Fibroblast of the conjunctiva (primary cell): ENCODE measurements at regions not wholly inside any gene's neighbourhood (a gene's known extent, or its start where the extent isn't known, plus 50 kb on each side); places are given as distances from the start of the nearest gene placed in this dataset.

Experiments used
- DNase-seq: peaks from one replicate; pipeline ENCODE4 v3.0.0-alpha.2; 2010; ENCODE audit warnings: low read depth

DNA sequence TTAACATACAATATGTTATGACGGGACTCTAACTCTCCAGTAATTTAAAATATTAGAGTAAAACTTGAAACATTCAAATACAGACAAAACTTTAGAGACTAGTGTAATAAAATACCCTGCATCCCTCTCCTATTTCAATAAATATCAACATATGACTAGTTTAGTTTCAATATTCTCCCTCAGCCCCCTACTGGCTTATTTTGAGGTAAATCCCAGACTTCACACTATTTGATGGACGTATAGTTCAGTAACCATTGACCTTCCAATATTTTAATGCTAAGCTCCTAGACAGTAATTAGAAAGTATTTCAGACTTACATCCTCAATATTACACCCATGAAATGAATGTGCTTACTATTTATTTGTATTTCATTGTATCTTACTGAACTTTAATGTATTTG is 180.7 kb upstream of the STARD13 start:
- DNase-seq, result no peak

DNA sequence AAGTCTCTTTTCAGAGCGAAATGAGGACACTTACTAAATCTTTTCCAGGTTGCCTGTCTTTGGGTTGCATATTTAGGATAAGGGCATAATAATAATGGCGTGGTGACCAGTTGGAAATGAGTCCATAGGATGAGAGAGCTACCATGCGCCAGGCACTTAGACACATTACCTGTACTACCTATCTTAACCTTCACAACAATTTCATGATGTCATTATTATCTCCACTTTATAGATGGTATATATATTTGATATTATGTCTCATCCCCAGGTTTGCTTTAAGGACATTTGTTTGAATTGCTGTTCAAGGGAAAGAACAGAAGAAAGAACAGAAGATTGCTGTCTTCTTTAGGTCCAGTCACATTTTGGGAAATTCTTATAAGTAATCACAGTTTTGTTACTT is 182.0 kb upstream of the STARD13 start:
- no peak for DNase-seq

DNA sequence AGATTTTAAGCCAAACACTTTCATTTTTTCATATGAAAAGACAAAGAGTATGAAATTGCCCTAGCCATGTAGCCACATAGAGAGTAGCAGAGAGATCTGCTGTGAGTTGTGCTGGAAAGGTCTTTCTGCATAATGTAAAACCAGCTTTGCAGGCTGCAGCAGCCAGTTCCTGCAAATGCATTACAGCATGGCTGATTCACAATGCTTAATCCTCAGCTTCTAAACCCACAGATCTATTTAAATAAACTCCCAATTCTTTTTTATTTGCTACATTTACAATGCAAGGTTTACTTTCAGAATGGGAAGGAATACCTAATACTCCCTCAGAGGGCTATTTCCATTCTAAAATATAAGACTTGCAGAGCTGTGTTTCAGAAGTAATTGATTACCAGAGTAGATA is 185.6 kb upstream of the STARD13 start:
- no peak for DNase-seq

DNA sequence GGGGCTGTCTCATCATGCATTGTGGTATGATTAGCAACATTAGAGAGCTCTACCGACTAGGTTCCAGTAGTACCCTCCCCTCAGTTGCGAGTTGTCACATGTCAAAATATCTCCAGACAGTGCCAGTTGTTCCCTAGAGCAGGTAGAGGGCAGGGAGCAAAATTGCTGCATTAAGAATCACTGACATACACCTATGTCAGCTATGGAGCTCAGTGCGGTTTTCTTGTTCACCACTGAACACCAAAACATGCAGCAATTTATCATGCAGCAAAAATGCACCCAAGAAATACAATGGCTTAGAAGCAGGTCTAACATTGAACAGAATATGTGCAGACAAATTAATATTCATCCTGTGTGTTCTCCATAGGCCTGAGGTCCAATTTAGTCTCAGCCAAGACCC is 186.9 kb upstream of the STARD13 start:
- DNase-seq, result no peak

DNA sequence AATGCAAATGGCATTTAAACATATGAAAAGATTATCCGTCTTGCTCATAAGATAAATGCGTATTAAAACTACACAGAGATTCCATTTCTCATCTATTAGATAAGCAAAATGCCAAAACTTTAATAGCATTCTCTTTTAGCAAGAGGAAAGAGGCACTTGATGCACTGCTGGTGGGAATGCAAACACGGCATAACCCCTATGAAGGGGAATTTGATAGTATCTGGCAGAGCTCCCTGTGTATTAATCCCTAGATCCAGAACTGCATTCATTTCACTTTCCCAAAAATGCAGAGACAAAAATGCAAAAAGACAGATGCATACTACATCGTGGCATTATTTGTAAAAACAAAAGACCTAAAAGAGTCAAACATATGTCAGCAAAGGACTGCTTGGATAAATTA is 193.6 kb upstream of the STARD13 start:
- DNase-seq, result no peak

DNA sequence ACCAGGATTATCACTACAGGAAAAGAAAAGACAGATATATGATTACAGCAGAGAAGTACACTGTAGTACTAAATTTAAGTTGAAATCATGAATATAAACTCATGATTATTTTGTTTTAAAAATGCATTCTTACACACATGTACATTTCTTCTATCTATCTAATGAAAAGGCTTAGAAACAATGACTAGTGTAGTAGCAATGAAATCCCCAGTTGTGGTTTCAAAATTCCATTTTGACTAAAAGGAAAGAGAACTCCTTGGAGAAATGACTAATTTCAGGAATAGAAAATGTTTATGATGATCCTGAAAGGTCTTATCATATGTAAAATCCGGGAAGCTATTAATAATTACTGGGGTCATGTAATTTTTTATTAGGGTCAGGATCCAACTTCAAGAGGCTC is 195.0 kb upstream of the STARD13 start:
- DNase-seq, result no peak

DNA sequence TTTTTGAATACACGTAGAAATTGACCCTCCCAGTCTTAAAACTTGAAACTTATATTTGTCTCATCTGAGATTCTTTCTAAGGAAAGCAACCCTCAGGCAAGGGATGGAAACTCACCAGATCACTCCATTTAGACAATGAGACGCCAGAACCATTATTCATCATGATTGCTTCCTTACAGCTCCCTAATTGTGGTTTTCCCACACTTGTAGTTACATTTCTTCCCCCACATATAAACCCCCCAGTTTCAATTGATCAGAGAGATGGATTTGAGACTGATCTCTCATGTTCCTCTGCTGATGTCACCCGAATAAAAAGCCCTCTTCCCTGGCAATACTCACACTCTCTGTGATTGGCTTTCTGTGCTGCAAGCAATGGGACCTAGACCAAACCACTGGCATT is 197.9 kb upstream of the STARD13 start:
- DNase-seq, result no peak

DNA sequence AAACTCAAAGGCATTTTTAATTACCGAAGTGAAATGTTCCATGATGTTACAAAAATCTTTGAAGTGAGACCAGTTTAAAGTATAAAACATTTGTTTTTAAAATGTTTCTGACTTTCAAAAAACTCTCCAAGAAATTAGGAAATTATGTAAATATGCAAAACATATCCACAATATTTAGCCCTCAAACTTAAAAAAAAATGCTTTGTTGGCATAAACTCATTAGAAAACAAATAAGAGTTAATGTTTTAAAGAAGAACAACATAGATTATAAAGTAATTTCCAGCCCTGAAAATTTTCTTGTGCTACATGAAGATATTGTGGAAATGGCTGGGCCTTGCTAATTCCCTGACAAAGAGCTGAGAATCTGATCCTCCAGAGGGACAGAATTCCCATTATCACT is 199.7 kb upstream of the STARD13 start:
- no peak for DNase-seq

DNA sequence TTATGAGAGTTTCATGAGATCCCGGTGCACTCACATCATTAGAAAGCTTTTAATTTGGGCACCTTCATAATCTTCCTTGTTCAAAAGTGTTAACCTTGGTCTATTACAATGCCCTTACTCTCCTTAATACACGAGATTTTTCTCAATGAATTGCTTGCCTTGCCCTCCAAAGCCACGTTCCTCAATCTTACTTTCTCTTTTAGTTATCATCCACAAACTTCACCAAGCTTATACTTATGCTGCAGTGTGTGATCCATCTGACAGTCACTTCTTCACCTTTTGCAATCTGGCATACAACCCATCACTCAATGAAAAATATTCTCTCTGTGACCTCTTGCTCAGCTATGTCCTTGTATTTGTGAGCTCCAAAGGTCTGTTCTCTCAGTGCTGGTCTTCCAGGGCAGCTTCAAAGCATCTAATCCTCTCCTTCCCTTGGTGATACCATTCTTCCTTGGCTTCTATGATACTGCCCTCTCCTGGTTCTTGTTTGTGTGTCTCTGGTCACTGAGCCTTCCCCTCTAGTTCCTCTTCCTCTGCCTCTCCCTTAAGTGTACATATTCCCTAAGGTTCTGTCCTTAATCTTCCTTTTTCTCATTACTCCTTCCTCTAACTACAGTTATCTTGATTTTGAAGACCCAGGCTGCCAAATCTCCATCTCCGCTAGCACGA is 202.2 kb upstream of the STARD13 start:
- DNase-seq, result peak; percentile 14

DNA sequence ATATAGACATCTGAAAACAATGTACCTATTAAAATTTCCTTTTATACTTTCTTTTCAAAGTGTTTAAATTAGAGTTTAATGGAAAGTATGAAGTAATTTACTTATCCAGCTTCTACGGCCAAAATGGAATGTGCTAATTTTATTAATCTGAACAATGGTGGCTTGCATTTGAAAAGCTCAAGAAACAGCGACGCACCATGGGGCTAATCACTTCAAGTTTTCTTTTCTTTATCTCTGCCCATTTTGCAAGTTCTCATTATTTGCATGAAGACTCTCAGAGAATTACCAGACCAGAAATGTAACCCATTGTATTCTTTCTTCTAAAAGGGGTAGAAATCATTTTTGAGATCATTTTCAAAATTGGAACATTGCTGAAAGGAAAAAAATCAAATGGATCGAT is 204.0 kb upstream of the STARD13 start:
- no peak for DNase-seq

DNA sequence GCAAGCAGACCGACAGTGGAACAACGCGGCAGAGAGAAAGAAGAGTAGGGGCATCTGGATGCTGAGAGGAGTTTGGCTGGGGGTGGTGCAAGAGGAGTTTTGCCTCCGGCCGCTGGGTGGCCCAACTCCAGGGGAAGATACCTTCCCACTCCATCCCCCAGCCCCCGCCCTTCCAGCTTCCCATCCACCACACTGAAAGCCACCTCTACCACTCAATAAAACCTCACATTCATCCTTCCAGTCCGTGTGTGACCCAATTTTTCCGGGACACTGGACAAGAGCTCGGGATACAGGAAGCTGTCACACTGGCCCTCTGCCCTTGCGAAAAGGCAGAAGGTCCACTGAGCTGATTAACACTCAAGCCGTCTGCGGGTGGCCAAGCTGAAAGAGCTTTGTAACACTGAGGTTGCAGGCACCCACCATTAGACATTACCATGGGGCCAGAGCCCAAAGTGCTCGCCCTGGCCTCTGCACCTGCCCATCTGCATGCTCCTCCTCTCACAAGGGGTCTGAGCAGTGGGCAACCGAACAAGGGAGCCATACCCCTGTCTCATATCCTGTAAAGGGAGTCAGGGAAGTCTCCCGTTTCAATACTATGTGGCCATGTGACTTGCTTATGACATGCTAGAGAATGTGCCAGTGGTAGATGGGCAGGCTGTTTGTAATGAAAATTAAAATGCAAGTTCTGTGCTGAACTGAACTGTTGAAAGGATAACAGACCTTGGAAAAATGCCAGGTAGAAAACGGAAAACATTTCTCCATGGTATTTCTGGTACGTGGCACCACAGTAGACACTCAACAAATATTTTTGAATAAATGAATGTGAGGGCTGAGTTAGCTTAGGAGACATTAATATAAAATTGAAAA is 205.1 kb upstream of the STARD13 start:
- no peak for DNase-seq

DNA sequence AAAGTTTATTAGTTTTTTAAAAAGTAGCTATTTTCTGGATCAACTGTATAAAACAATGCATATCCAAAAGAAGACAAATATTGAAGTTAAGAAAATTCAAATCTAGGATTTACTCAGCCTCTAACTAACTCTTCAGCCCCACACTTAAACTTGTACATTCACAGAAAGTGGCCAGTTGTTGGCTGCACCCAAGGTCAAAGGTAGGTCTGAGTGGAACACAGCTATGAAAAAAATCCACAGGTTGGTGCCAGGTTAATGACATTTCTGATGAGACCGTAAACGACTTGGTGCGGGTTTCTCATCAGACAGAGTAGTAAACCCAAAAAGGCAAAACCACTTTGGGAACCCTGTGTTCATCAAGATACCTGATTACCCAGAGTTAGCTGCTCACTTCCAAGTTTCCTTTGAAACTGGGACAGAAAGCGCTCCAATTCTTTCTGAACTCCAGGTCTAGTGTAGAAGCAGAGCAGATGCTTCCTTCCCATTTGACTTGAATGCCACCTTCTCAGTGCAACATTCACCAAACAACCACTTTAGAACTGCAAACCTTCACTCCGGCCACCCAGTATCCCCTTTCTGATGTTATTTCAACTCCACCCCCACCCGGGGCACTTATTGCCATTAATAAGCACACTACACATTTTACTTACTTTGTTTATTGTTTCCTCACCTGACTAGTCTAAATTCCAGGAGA is 208.3 kb upstream of the STARD13 start:
- DNase-seq, result no peak

DNA sequence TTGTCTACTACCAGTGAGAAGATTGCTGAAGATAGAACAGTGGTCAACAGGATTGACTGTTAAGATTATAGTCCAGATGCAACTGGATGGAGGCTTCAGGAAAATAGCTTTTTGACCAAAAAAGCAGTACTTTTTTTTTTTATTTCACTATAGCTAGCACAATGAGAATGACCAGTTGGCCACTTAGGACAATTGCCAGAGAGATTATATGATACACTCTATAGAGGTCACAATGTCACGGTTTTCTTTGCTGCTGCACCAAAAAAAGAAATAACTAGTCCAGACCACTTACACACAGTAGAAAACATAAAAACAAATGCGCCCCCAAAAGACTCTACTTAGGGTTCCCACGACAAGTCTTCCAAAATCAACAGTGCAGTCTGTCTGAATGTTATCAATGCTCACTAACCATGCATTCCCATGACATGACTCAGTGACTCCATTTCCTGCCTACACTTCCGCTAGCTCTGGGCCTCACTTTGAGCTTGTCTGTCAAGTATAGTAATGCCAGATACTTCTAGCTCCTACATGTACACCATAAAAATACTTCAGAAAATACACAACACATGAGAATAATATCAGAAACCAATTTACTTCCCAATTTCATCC is 209.1 kb upstream of the STARD13 start:
- peak; percentile 43 for DNase-seq

DNA sequence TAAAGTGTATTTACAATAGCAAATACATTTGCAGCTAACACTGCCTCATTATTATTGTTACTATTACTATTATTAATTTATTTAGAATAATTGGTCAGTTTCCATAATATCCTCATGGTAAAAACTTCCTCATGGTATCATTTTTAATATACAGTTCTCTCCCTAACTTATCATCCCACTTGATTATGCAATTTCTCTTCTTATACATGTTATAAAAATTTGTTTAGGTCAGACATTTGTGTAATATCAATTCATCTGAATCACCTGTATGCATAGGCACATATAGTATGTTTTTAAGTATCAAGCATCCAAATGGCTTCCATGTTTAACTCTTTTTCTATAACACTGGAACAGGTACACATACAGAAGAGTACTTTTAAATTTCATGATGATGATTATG is 210.8 kb upstream of the STARD13 start:
- DNase-seq, result no peak

DNA sequence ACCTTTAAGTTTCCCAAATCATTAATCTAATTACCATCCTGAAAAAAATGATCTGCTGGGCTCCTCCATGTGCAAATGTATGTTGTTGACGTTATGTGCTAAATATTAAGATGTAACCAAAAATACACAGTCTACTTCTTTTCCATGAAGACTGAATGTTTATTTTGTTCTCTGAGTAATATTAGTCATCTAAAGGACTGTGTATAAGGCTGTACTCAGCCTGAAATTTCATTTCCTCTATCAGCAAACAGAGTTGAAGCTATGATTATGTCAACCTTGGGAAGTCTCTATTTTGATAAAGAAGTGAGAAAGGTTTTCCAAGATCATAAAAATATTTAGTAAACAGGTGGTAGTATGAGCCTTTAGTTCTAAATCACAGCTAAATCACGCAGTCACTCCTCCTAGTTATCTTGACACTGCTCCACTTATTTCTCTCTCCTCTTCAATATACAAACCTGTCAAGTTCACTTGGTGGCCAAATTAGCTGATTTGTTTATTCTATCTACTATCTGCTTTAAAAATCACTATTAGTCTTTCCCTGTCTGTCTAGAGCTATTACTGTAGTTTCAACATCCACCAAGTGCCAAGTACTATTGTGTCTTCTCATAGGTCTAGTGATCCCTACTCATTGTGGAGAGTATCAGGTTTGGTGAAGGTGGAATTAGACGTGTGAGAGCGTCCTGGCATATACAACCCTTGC is 211.7 kb upstream of the STARD13 start:
- no peak for DNase-seq

DNA sequence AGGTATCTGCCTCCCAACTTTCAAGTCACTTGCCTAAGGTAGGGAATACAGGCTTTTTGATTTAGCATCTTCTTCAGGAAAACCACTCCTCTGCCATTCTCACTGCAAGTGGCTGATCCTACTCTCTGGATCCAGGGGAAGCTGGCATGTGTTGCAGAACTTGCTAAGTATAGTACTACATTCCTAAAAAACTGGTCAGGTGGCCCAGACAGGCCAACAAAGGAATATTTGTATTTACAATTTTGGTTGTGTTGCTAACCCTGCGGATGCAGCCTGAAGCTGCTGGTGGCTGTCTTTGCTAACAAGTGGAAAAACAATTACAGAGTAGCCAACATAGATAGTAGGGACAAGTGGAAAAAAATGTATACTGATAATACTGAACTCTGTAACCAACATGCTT is 222.5 kb upstream of the STARD13 start:
- DNase-seq, result no peak

DNA sequence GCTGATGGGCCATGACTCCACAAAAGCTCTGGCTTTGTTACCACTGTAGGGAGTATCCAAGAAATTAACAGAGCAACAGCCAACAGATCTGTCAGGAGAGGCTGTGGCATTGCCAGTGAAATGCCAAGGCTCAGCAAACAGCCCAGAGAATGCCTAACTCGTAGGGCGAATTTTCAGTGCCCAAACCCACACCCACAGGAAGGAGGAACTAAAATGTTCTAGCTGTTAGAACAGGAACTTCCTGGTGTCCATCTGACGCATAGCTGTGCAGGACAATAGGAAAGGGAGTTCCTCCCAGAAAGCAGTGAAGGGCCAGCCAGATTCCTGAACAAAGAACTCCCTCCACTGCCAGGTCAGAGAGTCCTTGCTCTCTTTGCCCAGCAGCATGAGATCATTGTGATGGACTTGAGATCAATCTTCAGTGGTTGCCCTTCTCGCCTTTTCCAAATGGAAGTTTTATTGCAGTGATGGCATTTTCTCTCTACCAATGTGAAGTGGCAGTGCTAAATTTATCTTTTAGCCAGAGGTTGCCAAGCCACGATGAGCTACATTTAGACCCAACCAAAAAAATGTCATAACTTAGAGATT is 224.2 kb upstream of the STARD13 start:
- DNase-seq, result no peak

DNA sequence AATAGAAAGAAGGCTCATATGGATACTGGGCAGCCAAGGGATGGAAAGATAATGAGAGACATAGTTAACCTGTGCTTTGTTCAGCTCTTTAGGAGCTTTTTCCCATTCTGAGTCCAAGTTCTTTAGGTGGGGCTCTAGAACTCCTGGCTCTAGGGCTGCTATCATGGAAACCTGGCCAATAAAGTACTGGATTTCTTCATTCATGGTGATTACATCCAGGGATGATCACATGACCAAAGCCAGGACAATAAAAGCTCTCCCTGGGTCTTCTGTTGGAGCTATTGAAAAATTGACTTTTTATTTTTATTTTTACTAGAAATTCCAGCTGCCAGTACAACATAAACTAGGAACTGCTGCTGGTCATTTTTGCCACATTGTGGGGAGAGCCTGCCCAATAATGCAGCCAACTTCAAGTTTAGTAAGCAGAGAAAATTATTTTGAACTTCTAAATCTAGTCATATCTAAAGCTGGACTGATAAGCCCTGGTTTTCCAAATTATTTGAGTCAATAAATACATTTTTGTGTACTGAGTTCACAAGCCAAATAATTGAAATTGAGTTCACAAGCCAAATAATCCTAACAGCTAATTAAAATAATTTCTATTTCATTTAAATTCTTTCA is 224.9 kb upstream of the STARD13 start:
- no peak for DNase-seq

DNA sequence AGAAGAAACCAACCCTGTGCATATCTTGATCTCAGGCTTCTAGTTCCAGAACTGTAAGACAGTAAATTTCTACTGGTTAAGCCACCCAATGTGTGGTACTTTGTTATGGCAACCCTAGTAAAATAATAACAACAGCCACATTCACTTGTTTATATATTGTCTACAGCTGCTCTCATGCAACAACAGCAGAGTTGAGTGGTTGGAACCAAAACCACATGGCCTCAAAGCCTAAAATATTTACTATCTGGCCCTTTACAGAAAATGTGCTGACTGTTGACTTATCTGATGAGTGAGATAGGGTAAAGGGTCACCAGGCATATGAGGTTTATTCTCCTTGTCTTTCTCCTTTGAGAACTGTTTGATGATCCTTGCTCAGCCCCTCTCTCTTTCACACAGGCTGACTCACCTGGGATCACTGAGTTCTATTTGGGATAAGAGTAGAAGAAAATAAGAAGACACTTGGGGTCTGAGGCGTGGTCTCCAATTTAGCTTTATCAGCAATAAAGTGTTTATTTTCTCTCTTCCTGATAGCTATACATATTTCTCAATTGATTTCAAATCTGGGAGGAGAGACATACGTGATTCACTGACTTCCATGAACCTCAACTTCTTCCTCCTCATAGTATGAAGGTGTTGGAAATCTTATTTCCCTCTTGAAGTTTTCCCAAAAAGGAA is 227.5 kb upstream of the STARD13 start:
- DNase-seq, result no peak

DNA sequence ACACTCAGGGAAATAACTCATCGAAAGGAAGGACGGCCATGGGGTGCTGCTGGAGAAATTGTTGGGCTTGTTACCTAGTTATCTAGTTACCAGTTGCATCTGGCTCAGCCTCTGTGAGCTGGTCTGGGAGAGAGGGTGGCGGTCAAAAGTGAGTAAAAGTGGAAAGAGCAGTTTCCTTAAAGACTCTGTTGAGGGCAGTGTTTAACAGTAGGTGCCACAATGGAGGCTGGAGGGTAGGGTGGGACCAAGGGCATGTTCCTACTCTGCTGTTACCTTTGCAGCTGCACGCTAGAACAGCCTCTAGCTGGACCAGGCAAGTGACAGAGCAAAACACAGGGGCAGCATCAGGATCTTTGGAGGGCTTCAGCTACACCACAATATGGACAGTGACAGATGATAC is 228.8 kb upstream of the STARD13 start:
- DNase-seq, result no peak

DNA sequence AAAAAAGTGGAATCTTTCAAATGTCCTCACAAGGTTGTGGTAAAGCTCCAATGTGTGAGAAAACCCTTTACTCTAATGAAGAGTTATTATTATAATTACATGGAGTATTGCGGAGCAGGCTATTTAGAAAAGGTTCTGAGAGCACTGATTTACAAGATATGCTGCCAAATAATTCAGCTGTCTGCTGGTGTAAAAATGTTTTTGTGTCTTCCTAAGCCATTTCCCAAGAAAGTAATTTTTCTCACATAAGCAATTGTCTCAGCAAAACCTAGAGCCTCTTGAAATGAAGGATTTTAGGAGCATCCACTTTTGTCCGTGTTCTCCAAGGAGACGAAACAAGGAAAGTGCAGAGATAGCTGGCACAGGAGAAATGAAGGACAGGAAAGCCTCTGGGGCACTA is 229.6 kb upstream of the STARD13 start:
- no peak for DNase-seq
